ENCODE measurements at regions not wholly inside any gene's neighbourhood (a gene's known extent, or its start where the extent isn't known, plus 50 kb on each side); places are given as distances from the start of the nearest gene placed in this dataset.

DNA sequence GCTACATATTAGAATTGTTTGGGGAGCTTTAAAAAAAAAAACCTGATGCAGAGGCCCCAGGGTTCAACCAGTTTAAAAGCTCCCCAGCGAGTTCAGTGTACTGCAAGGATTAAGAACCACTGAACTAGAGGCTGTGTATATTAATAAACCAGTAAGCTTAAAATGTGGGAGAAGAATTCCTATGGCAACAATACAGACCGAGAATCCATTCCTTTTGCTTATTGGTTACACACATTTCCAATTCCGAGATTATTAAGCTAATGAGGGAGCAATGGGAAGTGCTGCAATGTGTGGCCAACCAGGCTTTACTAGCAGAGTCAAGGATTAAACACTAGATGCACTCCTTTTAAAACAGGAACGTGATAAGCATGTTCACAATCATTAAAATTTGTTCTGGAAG, 204.4 kb downstream of the TDRD15 start:
- H3K27ac Mint-ChIP-seq = no peak overlapping the region
- peaks cover 14% of the 10 kb centered on the region for H3K9me3 Mint-ChIP-seq
- DNase-seq (ENCODE audit: low spot score in 2 of 2) = no peak
- no peaks in the 10 kb centered on the region for H3K4me1 Mint-ChIP-seq
- no peak overlapping the region for H3K4me3 Mint-ChIP-seq
- ATAC-seq = no peak
- H3K36me3 Mint-ChIP-seq = no peaks in the 10 kb centered on the region

DNA sequence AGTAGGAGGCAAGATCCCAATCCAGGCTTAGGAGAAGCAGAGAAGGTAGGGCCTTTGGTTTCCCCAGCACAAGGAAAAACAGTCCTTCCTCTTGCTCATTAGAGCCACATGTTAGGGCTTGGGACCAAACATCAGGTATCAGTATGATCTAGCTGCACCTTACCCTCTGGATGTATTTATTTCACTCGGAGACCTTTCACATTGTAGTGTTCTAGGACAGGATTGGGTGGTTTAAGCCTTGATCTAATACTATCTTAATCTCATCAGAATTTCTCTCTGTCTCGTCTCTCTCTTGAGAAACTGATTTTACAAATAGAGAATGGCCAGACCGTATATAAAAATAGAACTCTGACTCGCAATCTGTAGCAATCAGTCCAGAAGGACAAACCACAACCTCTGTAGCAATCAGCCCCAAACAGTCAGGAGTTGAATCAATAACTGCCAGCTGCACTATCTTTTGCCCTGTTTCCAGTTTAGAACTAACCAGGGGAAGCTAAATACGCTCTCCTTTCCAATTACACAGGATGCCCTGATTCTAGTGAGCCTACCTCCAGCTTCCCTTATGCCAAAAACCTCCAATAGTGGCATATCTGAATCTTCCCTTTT, 207.1 kb downstream of the TDRD15 start:
- Mint-ChIP-seq H3K36me3 (no peaks in the 10 kb centered on the region), H3K4me1 (no peaks in the 10 kb centered on the region), H3K9me3 (peaks cover 9% of the 10 kb centered on the region), H3K4me3 (no peak overlapping the region), H3K27ac (no peak overlapping the region)
- ATAC-seq (no peak), DNase-seq (ENCODE audit: low spot score in 2 of 2) (no peak)

DNA sequence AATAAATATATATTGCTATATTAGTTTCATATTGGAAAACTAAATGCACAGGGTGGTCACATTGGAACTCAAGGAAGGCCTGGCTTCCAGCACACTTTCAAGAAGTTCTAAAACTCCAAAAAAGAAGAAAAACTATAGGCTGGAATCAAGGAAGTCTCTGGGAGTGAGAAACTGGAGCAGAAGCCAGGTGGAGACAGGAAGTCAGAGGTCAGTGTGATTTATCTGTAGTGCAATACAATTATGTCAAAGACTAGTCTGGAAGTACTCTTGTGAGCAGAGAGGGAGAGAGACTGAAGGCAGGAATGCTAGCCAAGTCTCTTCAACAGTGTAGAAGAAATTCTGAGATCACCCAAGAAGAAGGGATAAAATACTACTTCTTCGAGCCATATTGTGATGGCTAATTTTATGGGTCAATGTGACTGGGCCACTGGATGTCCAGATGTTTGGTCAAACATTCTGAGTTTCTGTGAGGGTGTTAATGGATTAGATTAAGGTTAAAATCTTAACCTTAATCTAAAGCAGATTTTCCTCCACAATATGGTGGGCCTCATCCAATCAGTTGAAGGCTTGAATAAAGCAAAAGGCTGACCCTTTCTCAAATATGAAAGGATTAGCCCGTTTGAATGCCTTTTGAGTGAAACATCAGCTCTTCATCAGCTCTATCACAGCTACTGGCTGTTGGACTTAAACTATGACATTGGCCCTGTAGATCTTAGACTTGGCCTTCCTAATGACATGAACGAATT, 208.0 kb downstream of the TDRD15 start:
- ATAC-seq (no peak), DNase-seq (ENCODE audit: low spot score in 2 of 2) (no peak)
- no peaks in the 10 kb centered on the region for H3K36me3 Mint-ChIP-seq
- H3K9me3 Mint-ChIP-seq = peaks cover 4% of the 10 kb centered on the region
- H3K27ac Mint-ChIP-seq = no peak overlapping the region
- no peaks in the 10 kb centered on the region for H3K4me1 Mint-ChIP-seq
- no peak overlapping the region for H3K4me3 Mint-ChIP-seq

DNA sequence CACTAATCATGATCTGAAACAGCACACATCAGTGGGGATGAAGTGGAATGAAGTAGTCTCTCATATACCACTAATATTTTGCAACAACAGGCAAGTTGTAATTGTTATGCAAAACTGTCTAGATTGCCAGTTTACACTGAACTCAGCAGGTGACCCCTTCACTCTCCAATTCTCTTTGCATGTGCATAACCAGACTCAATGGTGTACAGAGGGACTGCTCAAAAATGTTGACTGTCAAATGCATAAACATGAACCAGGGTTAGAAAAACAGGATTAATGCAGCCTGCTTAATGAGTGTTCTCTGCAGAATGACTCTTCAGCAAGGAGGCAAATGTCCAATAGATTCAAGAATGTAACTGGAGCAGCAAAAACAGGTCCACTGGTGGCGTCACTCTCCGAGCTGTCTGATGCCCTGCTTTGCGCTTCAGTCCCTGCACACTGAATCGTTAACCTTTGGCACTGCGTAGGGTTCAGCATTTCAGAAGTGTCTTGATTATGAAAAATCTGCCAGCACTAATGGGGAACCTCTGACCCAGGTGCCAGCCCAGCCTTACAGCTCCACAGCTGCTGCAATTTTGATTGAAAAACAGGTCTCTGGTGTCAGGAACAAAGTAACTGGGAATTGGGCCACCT, 209.3 kb downstream of the TDRD15 start:
- no peaks in the 10 kb centered on the region for H3K4me1 Mint-ChIP-seq
- no peak for ATAC-seq

DNA sequence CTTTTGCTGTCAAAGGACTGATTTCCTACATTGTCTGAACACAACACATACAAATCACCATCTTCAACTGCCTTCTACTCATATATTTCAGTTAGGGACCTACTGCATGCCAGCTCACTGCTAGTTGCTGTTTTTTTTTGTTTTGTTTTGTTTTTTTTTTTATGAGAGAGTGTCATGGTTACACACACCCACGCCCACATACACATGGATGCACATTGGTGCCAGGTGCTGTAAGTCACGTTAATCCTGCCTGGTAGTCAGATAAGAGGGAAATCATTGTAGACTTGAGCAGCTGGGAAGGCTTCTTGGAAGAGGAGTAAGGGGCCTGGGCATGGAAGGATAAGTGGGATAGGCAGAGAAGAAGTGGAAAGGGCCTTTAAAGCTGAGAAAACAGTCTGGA, 209.9 kb downstream of the TDRD15 start:
- Mint-ChIP-seq H3K4me1 (no peaks in the 10 kb centered on the region), H3K27ac (no peak overlapping the region), H3K4me3 (no peak overlapping the region), H3K9me3 (peaks cover 9% of the 10 kb centered on the region), H3K36me3 (no peaks in the 10 kb centered on the region)
- ATAC-seq (no peak), DNase-seq (ENCODE audit: low spot score in 2 of 2) (no peak)

More for the DNA sequence above, 209.3 kb downstream of the TDRD15 start:
- DNase-seq (ENCODE audit: low spot score in 2 of 2) = no peak
- Mint-ChIP-seq H3K4me3 (no peak overlapping the region), H3K36me3 (no peaks in the 10 kb centered on the region), H3K9me3 (peaks cover 7% of the 10 kb centered on the region), H3K27ac (no peak overlapping the region)

DNA sequence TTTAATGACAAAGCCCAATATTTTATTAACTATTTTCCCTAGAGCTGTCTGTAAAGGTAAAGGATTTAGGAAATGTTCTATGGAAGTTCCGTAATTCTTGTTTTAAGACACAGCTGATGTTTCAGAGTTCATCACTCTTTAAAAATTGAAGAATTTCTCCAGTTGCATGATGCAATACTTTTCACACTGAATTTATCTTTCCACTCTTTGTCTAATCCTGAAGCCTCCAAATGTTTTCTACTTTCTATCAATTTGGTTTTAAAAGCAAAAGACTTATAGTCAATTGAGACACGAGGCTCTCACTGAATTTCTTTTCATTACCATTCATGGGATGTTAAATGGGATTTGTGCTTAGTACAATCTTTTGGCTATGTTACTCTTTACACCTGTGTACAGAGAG, 223.2 kb downstream of the TDRD15 start:
- H3K36me3 Mint-ChIP-seq = no peaks in the 10 kb centered on the region
- peaks cover 9% of the 10 kb centered on the region for H3K9me3 Mint-ChIP-seq
- H3K4me3 Mint-ChIP-seq = no peak overlapping the region
- DNase-seq (ENCODE audit: low spot score in 2 of 2) (no peak), ATAC-seq (no peak)
- H3K4me1 Mint-ChIP-seq = no peaks in the 10 kb centered on the region
- no peak overlapping the region for H3K27ac Mint-ChIP-seq

DNA sequence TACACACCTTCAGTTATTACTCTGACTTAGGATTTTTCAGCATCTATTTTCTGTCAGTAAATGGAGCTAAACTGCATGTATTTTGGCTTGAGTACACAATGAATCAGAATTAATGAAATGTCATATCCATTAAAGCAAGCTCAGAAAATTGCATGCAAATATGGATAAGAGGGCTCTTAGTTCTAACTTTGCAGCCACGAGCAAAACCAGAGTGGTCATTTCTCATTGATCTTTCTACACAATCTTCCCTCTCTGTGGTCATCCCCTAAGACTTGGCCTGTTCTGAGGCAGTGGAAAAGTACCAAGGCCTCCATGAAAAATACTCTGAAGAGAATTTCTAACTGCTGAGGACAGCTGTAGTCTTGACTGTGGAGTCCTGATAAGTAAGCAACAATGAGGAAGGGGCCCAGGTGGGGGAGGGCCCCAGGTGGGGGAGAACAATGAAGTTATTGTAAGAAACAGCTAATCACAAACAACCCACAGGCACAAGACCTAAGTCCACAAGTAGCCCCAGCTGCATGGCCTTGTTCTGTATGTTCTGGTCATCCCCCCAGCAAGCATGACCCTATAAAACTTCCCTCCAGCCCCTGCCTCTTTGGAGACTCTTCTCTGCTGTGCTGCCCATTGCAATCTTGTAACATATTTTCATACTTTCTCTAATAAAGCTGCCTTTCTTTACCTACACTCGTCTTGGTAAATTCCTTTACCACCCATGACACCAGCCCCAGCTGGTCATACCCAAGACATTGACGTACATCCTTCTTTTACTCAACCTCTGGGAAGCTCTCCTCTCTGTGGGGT, 230.3 kb downstream of the TDRD15 start:
- no peak overlapping the region for H3K4me3 Mint-ChIP-seq
- no peaks in the 10 kb centered on the region for H3K4me1 Mint-ChIP-seq
- H3K9me3 Mint-ChIP-seq = peaks cover 9% of the 10 kb centered on the region
- ATAC-seq = no peak
- H3K36me3 Mint-ChIP-seq = no peaks in the 10 kb centered on the region
- DNase-seq (ENCODE audit: low spot score in 2 of 2) = no peak
- no peak overlapping the region for H3K27ac Mint-ChIP-seq

DNA sequence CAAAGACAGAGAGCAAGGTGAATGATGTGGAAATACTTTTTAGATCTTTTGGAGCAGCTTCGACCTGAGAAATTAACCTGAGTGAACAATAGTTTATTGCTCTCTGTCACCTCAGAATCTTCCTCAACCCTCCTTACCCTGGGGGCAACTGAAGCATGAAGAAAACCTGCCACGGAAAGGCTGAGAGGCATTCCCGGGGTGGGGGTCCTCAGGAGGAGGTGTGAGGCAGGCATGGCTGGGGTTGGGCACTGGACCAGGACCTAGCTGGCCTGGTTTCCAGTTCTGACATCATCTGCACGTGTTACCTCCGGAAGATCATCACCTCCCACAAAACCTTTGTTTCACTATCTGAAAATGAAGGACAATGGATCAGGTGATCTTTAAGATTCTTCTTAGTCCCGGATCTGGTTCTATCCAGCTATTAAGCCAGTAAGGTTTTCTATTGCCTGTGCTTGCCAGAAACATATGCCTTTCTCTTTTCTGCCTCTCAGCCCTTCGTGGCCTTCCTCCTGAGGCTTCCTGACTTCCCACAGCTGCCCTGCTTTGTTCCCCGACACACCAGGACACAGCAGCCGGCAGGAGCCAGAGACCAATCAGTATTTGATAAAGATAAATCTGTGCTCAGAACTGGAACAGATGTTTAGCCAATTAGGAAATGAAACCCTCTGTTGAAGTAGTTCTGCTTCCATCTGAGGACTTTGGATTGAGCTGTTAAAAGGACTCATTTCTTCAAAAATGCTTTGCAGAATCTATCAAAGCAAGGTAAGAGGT, 232.5 kb downstream of the TDRD15 start:
- H3K9me3 Mint-ChIP-seq = peaks cover 9% of the 10 kb centered on the region
- no peak for DNase-seq (ENCODE audit: low spot score in 2 of 2)
- H3K36me3 Mint-ChIP-seq = no peaks in the 10 kb centered on the region
- no peak for ATAC-seq
- no peak overlapping the region for H3K27ac Mint-ChIP-seq
- H3K4me3 Mint-ChIP-seq = no peak overlapping the region
- H3K4me1 Mint-ChIP-seq = no peaks in the 10 kb centered on the region

DNA sequence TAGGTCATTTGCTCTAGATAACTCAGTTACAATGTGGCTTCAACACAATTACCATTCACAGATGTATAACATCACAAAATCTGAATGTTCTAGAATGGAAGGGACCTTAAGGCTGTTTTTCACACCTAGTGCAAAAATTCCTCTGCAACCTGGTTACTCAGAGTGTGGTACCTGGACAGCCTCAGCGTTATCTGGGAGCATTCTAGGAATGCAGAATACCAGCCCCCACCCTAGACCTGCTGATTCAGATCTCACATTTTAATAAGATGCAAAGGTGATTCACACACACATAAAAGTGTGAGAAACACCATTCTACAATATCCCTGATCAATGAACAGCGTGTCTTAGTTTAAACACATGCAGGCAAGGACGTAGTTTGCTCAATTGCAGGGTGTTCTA, 233.1 kb downstream of the TDRD15 start:
- H3K36me3 Mint-ChIP-seq = no peaks in the 10 kb centered on the region
- peaks cover 9% of the 10 kb centered on the region for H3K9me3 Mint-ChIP-seq
- ATAC-seq = no peak
- H3K27ac Mint-ChIP-seq = no peak overlapping the region
- H3K4me3 Mint-ChIP-seq = no peak overlapping the region
- no peaks in the 10 kb centered on the region for H3K4me1 Mint-ChIP-seq
- no peak for DNase-seq (ENCODE audit: low spot score in 2 of 2)

DNA sequence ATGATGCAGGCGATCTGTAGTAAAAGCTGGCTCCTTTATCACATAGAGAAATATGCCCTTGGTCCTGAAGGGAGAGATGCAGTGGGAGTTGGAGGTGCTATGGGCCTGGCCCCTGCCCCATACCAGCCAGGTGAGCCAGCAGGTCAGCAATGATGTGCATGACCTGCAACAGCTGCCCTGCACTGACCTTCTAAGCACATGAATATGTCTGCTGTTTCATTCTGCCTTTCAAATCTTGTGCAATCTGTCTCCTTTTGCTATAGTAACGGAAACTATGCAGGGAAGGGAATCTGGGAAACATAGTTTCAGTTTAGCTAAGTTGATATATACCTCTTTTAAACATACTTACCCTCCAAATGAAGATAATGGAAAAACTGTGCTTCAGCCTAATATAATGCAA, 235.2 kb downstream of the TDRD15 start:
- DNase-seq (ENCODE audit: low spot score in 2 of 2) = no peak
- no peak overlapping the region for H3K4me3 Mint-ChIP-seq
- H3K9me3 Mint-ChIP-seq = peaks cover 3% of the 10 kb centered on the region

DNA sequence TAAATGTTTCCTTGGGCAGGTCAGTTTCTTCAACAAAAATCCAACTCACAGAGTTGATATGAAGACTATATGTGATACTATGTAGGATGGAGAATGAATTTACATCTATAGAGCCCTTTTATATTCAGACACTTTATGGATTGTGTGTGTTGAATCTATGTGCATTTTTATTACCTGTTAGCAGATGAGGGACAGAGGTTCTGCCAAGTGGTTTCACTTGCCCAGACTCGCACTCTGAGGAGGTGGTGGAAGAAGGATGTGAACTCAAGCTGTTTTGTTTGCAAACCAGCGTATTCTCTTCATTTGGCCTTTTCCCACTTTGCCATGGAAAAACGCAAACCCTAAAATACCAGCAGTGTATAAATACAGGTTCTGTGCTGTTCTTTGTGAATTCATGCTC, 237.6 kb downstream of the TDRD15 start:
- no peaks in the 10 kb centered on the region for H3K4me1 Mint-ChIP-seq
- peaks cover 3% of the 10 kb centered on the region for H3K9me3 Mint-ChIP-seq
- H3K4me3 Mint-ChIP-seq = no peak overlapping the region
- H3K36me3 Mint-ChIP-seq = no peaks in the 10 kb centered on the region
- H3K27ac Mint-ChIP-seq = no peak overlapping the region
- ATAC-seq (no peak), DNase-seq (ENCODE audit: low spot score in 2 of 2) (no peak)

More for the DNA sequence above, 235.2 kb downstream of the TDRD15 start:
- Mint-ChIP-seq H3K4me1 (no peaks in the 10 kb centered on the region), H3K27ac (no peak overlapping the region), H3K36me3 (no peaks in the 10 kb centered on the region)
- ATAC-seq = no peak

DNA sequence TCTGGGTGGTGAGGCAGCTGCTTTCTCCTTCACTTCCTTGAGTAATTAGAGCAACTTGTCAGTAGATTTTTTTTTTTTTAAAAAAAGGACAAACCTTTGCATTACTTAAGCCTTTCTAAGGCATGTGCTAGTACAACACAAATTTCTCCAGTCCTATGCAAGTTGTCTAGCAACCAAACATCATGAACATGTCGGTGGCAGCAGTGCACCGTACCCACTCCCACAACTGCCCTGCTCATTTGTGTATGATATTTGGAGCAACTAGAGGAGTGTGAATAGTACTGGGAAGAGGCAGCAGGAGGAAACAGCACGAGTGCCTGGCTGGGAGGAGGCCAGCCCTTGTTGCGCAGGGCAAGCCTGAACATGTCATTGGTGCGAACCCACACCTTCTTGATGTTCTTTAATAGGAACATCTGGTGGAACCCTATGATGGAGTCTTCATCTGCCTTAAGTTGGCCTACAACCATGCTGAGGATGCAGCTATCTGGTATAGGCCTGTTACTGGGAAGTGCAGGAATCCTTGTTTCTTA, 238.3 kb downstream of the TDRD15 start:
- no peak overlapping the region for H3K27ac Mint-ChIP-seq
- H3K9me3 Mint-ChIP-seq = peaks cover 3% of the 10 kb centered on the region
- no peaks in the 10 kb centered on the region for H3K4me1 Mint-ChIP-seq
- DNase-seq (ENCODE audit: low spot score in 2 of 2) (no peak), ATAC-seq (no peak)
- no peak overlapping the region for H3K4me3 Mint-ChIP-seq
- H3K36me3 Mint-ChIP-seq = no peaks in the 10 kb centered on the region

DNA sequence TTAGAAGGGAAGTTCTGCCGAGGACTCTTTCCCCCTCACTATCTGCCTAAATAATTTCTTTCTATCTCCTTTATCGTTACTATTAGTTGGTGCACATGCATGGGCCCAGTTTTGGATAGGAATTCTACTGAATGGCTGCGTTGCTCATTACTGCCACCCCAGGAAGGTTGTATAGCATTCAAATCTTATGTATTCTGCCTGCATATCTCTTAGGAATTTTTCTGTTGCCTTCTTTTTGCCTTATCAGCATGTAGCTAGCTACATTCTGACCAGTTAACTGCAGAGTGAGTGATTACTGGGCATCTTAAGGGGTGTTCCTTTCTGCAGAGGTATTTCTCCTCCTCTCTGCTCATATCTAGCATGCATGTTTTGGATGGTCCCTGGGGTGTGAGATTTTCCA, 239.6 kb downstream of the TDRD15 start:
- no peak overlapping the region for H3K4me3 Mint-ChIP-seq
- ATAC-seq (no peak), DNase-seq (ENCODE audit: low spot score in 2 of 2) (no peak)
- no peaks in the 10 kb centered on the region for H3K4me1 Mint-ChIP-seq
- H3K27ac Mint-ChIP-seq = no peak overlapping the region
- no peaks in the 10 kb centered on the region for H3K36me3 Mint-ChIP-seq
- H3K9me3 Mint-ChIP-seq = peaks cover 3% of the 10 kb centered on the region

DNA sequence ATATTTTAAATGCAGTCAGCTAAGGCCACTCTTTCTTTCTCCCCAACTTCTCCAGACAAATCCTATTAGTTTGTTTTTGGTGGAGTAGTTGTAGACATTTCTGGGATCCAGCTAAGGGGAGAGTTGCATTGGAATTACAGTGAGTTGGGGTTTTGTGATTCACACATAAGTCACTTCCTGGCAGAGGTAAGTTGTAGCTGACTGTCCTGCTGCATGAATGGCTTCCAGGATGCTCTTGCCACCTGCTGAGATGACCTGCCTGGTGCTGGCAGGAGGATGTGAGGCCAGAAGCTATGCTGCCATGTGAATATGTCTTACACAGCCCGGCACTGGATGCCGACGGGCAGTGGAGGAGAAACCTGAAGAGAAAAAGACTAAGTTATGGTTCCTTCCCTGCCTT, 243.7 kb downstream of the TDRD15 start:
- no peak for DNase-seq (ENCODE audit: low spot score in 2 of 2)
- H3K4me3 Mint-ChIP-seq = no peak overlapping the region
- no peak for ATAC-seq
- no peak overlapping the region for H3K27ac Mint-ChIP-seq
- peaks cover 7% of the 10 kb centered on the region for H3K9me3 Mint-ChIP-seq
- no peaks in the 10 kb centered on the region for H3K4me1 Mint-ChIP-seq
- no peaks in the 10 kb centered on the region for H3K36me3 Mint-ChIP-seq

DNA sequence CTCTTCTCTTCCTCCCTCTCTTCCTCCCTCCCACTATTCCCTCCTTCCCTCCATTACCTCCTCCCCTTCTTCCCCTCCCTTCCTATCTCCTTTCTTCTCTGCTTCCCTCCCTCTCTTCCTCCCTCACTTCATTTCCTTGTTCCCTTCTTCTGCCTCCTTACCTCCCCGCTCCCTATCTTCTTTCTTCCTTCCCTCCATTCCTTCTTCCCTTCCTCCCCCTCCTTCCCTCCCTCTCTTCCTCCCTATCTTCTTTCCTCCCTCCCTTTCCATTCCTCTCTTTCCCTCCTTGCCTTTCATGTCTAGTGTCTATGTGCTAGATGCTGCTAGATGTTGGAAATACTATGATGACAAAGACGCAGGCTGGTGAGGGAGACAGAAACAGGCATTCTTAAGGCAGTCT, 246.0 kb downstream of the TDRD15 start:
- Mint-ChIP-seq H3K36me3 (no peaks in the 10 kb centered on the region), H3K9me3 (peaks cover 10% of the 10 kb centered on the region), H3K4me1 (no peaks in the 10 kb centered on the region), H3K27ac (no peak overlapping the region), H3K4me3 (no peak overlapping the region)
- DNase-seq (ENCODE audit: low spot score in 2 of 2) (no peak), ATAC-seq (no peak)
